GM12878 (cell line): ENCODE measurements at regions not wholly inside any gene's neighbourhood (a gene's known extent, or its start where the extent isn't known, plus 50 kb on each side); places are given as distances from the start of the nearest gene placed in this dataset.
"Not testable (repeated sequence)": the region's sequence is repeated elsewhere in the genome, so short reads cannot be mapped to it uniquely, and the experiment has no call there.

Experiments used
- ATAC-seq: fragments of 200-7000 bp; cut with Tn5 transposase; 3 replicates; pipeline ENCODE4 v1.9.1; 2020; ENCODE audit warnings: mild to moderate bottlenecking, moderate library complexity
- BruUV-seq: library from RNA; stranded (reverse); fragments of 400-500 nt; replicated peaks from 2 replicates; lab custom pipeline; 2021; lab: Mats Ljungman, UMichigan
- CTCF ChIA-PET: fragments of 300-600 bp; sonication (Branson Sonifier 250); formaldehyde crosslinking; extraction: SDS; loops from one replicate; lab custom pipeline; 2021; ENCODE audit warnings: inconsistent platforms; lab: Yijun Ruan, JAX
- POLR2A ChIA-PET: fragments of 350-600 bp; formaldehyde crosslinking; extraction: SDS; loops from one replicate; lab custom pipeline; 2021; ENCODE audit warnings: inconsistent platforms; lab: Charles Lee
- RAD21 ChIA-PET: fragments of 300-600 bp; sonication (Branson Sonifier 250); formaldehyde crosslinking; loops from one replicate; lab custom pipeline; 2023; ENCODE audit warnings: antibody characterized with exemption; ENCODE audit not compliant: unreplicated experiment; lab: Charles Lee
- SMC1A ChIA-PET: fragments of 300-600 bp; sonication (Branson Sonifier 250); formaldehyde crosslinking; loops from one replicate; lab custom pipeline; 2023; ENCODE audit not compliant: unreplicated experiment, uncharacterized antibody; lab: Charles Lee
- DNase-seq: peaks from one replicate; pipeline ENCODE4 v3.0.0-alpha.2; 2011; ENCODE audit warnings: low read depth, low spot score
- FAIRE-seq: peaks from 3 replicates; lab custom pipeline; 2011; peaks lifted over from hg19 to GRCh38; lab: Jason Lieb, UNC
- H2AFZ ChIP-seq: 2 replicates; pipeline ENCODE4 v1.6.0; 2011; ENCODE audit warnings: low read depth, low read length, control low read depth; ENCODE audit not compliant: control insufficient read depth
- H3K27ac ChIP-seq: 2 replicates; pipeline ENCODE4 v1.5.1; 2011; ENCODE audit warnings: control low read depth; ENCODE audit not compliant: control insufficient read depth, insufficient read depth
- H3K27me3 ChIP-seq, 2 experiments: replicated peaks in 1 of 2; 2 replicates each; pipeline versions ENCODE4 v1.6.0 to v1.6.1; 2011; ENCODE audit warnings: low read length in 1 of 2; ENCODE audit not compliant: control insufficient read depth in 2 of 2, insufficient read depth in 2 of 2
- H3K36me3 ChIP-seq, 2 experiments: 2 replicates each; pipeline ENCODE4 v1.5.1; 2011; ENCODE audit warnings: low read length in 1 of 2; ENCODE audit not compliant: control insufficient read depth in 2 of 2, insufficient read depth in 2 of 2
- H3K4me1 ChIP-seq: 2 replicates; pipeline ENCODE4 v1.6.1; 2011; ENCODE audit warnings: mild to moderate bottlenecking, low read length, moderate library complexity, mixed read lengths; ENCODE audit not compliant: control insufficient read depth, insufficient read depth
- H3K4me2 ChIP-seq: 2 replicates; pipeline ENCODE4 v1.6.0; 2011; ENCODE audit warnings: control low read depth; ENCODE audit not compliant: control insufficient read depth, insufficient read depth
- H3K4me3 ChIP-seq: fragments of 200-600 bp; sonication (generic); 2 replicates; pipeline ENCODE4 v1.5.1; 2016
- H3K79me2 ChIP-seq: 2 replicates; pipeline ENCODE4 v1.6.0; 2011; ENCODE audit warnings: low read length; ENCODE audit not compliant: control insufficient read depth, insufficient read depth
- H3K9ac ChIP-seq: 2 replicates; pipeline ENCODE4 v1.8.0; 2011; ENCODE audit warnings: low read length, control low read depth, mixed read lengths; ENCODE audit not compliant: control insufficient read depth, insufficient read depth
- H3K9me3 ChIP-seq: replicated peaks from 3 replicates; pipeline ENCODE4 v1.5.1; 2011; ENCODE audit warnings: mild to moderate bottlenecking, low read length; ENCODE audit not compliant: control insufficient read depth, insufficient read depth
- H4K20me1 ChIP-seq: 2 replicates; pipeline ENCODE4 v1.6.0; 2011; ENCODE audit not compliant: control insufficient read depth, insufficient read depth
- WGBS: methylation state at CpG from one replicate; pipeline ENCODE4 v1.1.6; 2016; ENCODE audit warnings: low lambda C conversion rate; ENCODE audit not compliant: insufficient replicate concordance, insufficient coverage; ENCODE audit errors: missing lambda C conversion rate; 5-methylcytosine and 5-hydroxymethylcytosine counted together
- in situ Hi-C: fragments of 300-500 bp; cut with MboI; formaldehyde crosslinking; loops from 9 replicates; pipeline ENCODE4 v1.14.3; 2018; ENCODE audit warnings: mixed read lengths
- intact Hi-C: fragments of 100-400 bp; cut with micrococcal nuclease; formaldehyde crosslinking; loops from one replicate; pipeline ENCODE4 v1.14.2; 2022; ENCODE audit not compliant: unreplicated experiment

GRCh38 chr15:20301041-20301390 is 240.6 kb downstream of the GOLGA6L6 start:
- in situ Hi-C loops, SMC1A ChIA-PET, H3K4me3 ChIP-seq, BruUV-seq, H3K9me3 ChIP-seq, RAD21 ChIA-PET, FAIRE-seq, CTCF ChIA-PET, H3K4me1 ChIP-seq, H3K27me3 ChIP-seq, POLR2A ChIA-PET, DNase-seq, H3K4me2 ChIP-seq, H3K79me2 ChIP-seq, H3K27ac ChIP-seq, H2AFZ ChIP-seq, ATAC-seq, intact Hi-C loops, H4K20me1 ChIP-seq, H3K9ac ChIP-seq, H3K36me3 ChIP-seq: not testable (repeated sequence)
- WGBS, result 78% methylated on average over 4 of the region's 4 CpGs

- H3K4me3 ChIP-seq, H2AFZ ChIP-seq, H3K27ac ChIP-seq, intact Hi-C loops, BruUV-seq, H3K4me1 ChIP-seq, RAD21 ChIA-PET, H3K27me3 ChIP-seq, ATAC-seq, SMC1A ChIA-PET, H4K20me1 ChIP-seq, H3K79me2 ChIP-seq, H3K36me3 ChIP-seq, DNase-seq, in situ Hi-C loops, H3K9ac ChIP-seq, FAIRE-seq, CTCF ChIA-PET, H3K9me3 ChIP-seq, H3K4me2 ChIP-seq, POLR2A ChIA-PET: not testable (repeated sequence)
- 54% methylated on average over 19 of the region's 19 CpGs for WGBS
These were observed 241.1 kb downstream of the GOLGA6L6 start for GRCh38 chr15:20300351-20301040.

GRCh38 chr15:20297603-20298123 is 243.9 kb downstream of the GOLGA6L6 start:
- H3K4me1 ChIP-seq, H4K20me1 ChIP-seq, ATAC-seq, H3K79me2 ChIP-seq, SMC1A ChIA-PET, H2AFZ ChIP-seq, CTCF ChIA-PET, DNase-seq, POLR2A ChIA-PET, H3K9me3 ChIP-seq, BruUV-seq, intact Hi-C loops, H3K4me2 ChIP-seq, H3K9ac ChIP-seq, H3K4me3 ChIP-seq, H3K27ac ChIP-seq, FAIRE-seq, H3K36me3 ChIP-seq, H3K27me3 ChIP-seq, RAD21 ChIA-PET: not testable (repeated sequence)
- 0% methylated on average over 2 of the region's 3 CpGs for WGBS
- in situ Hi-C loops, result loop anchor here (10.0 kb wide), 1 partner anchor 53 kb away; no protein-coding TSS in a partner anchor

- H3K27me3 ChIP-seq, BruUV-seq, DNase-seq, ATAC-seq, RAD21 ChIA-PET, POLR2A ChIA-PET, H3K36me3 ChIP-seq, H3K4me2 ChIP-seq, H3K9ac ChIP-seq, CTCF ChIA-PET, SMC1A ChIA-PET, H2AFZ ChIP-seq, H3K4me1 ChIP-seq, H3K27ac ChIP-seq, FAIRE-seq, H3K9me3 ChIP-seq, H4K20me1 ChIP-seq, intact Hi-C loops, H3K79me2 ChIP-seq, H3K4me3 ChIP-seq: not testable (repeated sequence)
- in situ Hi-C loops, result loop anchor here (10.0 kb wide), 1 partner anchor 51 kb away; no protein-coding TSS in a partner anchor
- 53% methylated on average over 8 of the region's 8 CpGs for WGBS
These were observed 245.3 kb downstream of the GOLGA6L6 start for GRCh38 chr15:20296261-20296660.
